Kidney epithelial cell (primary cell): ENCODE measurements at regions not wholly inside any gene's neighbourhood (a gene's known extent, or its start where the extent isn't known, plus 50 kb on each side); places are given as distances from the start of the nearest gene placed in this dataset.

Experiments used
- DNase-seq: peaks from one replicate; pipeline ENCODE4 v3.0.0-alpha.2; 2010; ENCODE audit warnings: low read depth
- H3K27me3 ChIP-seq: 2 replicates; pipeline ENCODE4 v1.6.0; 2011; ENCODE audit warnings: low read length; ENCODE audit not compliant: control insufficient read depth, insufficient read depth
- H3K36me3 ChIP-seq: 2 replicates; pipeline ENCODE4 v1.5.1; 2011; ENCODE audit warnings: low read length; ENCODE audit not compliant: control insufficient read depth, insufficient read depth
- H3K4me3 ChIP-seq: 2 replicates; pipeline ENCODE4 v1.5.1; 2011; ENCODE audit warnings: low read depth, mild to moderate bottlenecking, control low read depth, low read length
- CTCF ChIP-seq: IDR thresholded peaks from 2 replicates; pipeline ENCODE4 v1.5.1; 2011; ENCODE audit warnings: mild to moderate bottlenecking, moderate library complexity, low read length, control low read depth, inconsistent platforms; ENCODE audit not compliant: insufficient read depth, poor library complexity, severe bottlenecking

GRCh38 chr5:68548959-68549676 is 333.6 kb downstream of the PIK3R1 start:
- no peak for TF ChIP-seq CTCF
- Histone ChIP-seq H3K36me3 (no peaks in the 10 kb centered on the region), H3K4me3 (no peak overlapping the region), H3K27me3 (no peaks in the 10 kb centered on the region)
- DNase-seq = no peak

GRCh38 chr5:68550015-68550414 is 334.5 kb downstream of the PIK3R1 start:
- Histone ChIP-seq H3K36me3 (no peaks in the 10 kb centered on the region), H3K27me3 (no peaks in the 10 kb centered on the region), H3K4me3 (no peak overlapping the region)
- DNase-seq = no peak
- no peak for TF ChIP-seq CTCF

GRCh38 chr5:68551436-68551835 is 335.9 kb downstream of the PIK3R1 start:
- TF ChIP-seq CTCF = no peak
- DNase-seq = no peak
- no peak overlapping the region for H3K4me3 ChIP-seq
- no peaks in the 10 kb centered on the region for H3K36me3 ChIP-seq
- no peaks in the 10 kb centered on the region for H3K27me3 ChIP-seq

- no peak overlapping the region for H3K4me3 ChIP-seq
- no peaks in the 10 kb centered on the region for H3K27me3 ChIP-seq
- DNase-seq = no peak
- H3K36me3 ChIP-seq = no peaks in the 10 kb centered on the region
- TF ChIP-seq CTCF = no peak
These were observed 339.2 kb downstream of the PIK3R1 start for GRCh38 chr5:68554571-68555279.

GRCh38 chr5:68555907-68556681 is 340.5 kb downstream of the PIK3R1 start:
- Histone ChIP-seq H3K4me3 (no peak overlapping the region), H3K36me3 (no peaks in the 10 kb centered on the region), H3K27me3 (no peaks in the 10 kb centered on the region)
- DNase-seq = no peak
- no peak for TF ChIP-seq CTCF
